HEK293 (cell line): ENCODE measurements at regions not wholly inside any gene's neighbourhood (a gene's known extent, or its start where the extent isn't known, plus 50 kb on each side); places are given as distances from the start of the nearest gene placed in this dataset.

Source experiments
- CTCF ChIA-PET: fragments of 350-600 bp; formaldehyde crosslinking; extraction: SDS; loops from one replicate; lab custom pipeline; 2021; ENCODE audit warnings: antibody characterized with exemption; lab: Yijun Ruan, JAX
- POLR2A ChIA-PET: fragments of 300-600 bp; formaldehyde crosslinking; extraction: SDS; loops from one replicate; lab custom pipeline; 2020; ENCODE audit warnings: antibody characterized with exemption, inconsistent platforms; lab: Yijun Ruan, JAX
- H3K27ac ChIP-seq: fragments of 200-500 bp; sonication (Bioruptor generic); 2 replicates; pipeline ENCODE4 v1.5.1; 2014; ENCODE audit warnings: low read depth, low read length, control low read depth, inconsistent platforms; ENCODE audit errors: extremely low read depth
- H3K36me3 ChIP-seq, 2 experiments: fragments of 200-500 bp in 1 of 2; sonication (Bioruptor generic) in 1 of 2; 1 replicate in 1 of 2; 2 replicates in 1 of 2; pipeline ENCODE4 v1.5.1; 2014 to 2017; ENCODE audit warnings: inconsistent platforms in 2 of 2, low read length in 2 of 2; ENCODE audit not compliant: control insufficient read depth in 2 of 2, insufficient read depth in 1 of 2
- H3K4me1 ChIP-seq: fragments of 200-500 bp; sonication (Bioruptor generic); 2 replicates; pipeline ENCODE4 v1.5.1; 2014; ENCODE audit warnings: mild to moderate bottlenecking, low read length, inconsistent platforms; ENCODE audit not compliant: control insufficient read depth, insufficient read depth
- H3K4me3 ChIP-seq: 2 replicates; pipeline ENCODE4 v1.5.1; 2011; ENCODE audit warnings: low read depth, mild to moderate bottlenecking, control low read depth, low read length, moderate library complexity
- H3K9me3 ChIP-seq: fragments of 200-500 bp; sonication (Bioruptor generic); 2 replicates; pipeline ENCODE4 v1.5.1; 2014; ENCODE audit warnings: low read depth, low read length, inconsistent platforms; ENCODE audit not compliant: control insufficient read depth, insufficient read depth
- BCL11A ChIP-seq: fragments of 450-650 bp; formaldehyde crosslinking; IDR thresholded peaks from 2 replicates; pipeline ENCODE4 v1.5.1; 2016; ENCODE audit warnings: low read depth, missing biosample characterization, missing genetic modification characterization
- KLF16 ChIP-seq: fragments of 450-650 bp; formaldehyde crosslinking; IDR thresholded peaks from 2 replicates; pipeline ENCODE4 v1.5.1; 2017; ENCODE audit warnings: missing biosample characterization, missing genetic modification characterization
- OVOL3 ChIP-seq: fragments of 450-650 bp; formaldehyde crosslinking; IDR thresholded peaks from 2 replicates; pipeline ENCODE4 v1.5.1; 2016; ENCODE audit warnings: missing biosample characterization, missing genetic modification characterization
- SP7 ChIP-seq: fragments of 450-650 bp; formaldehyde crosslinking; IDR thresholded peaks from 2 replicates; pipeline ENCODE4 v1.5.1; 2016; ENCODE audit warnings: missing biosample characterization, missing genetic modification characterization
- TSHZ1 ChIP-seq: fragments of 450-650 bp; formaldehyde crosslinking; IDR thresholded peaks from 2 replicates; pipeline ENCODE4 v1.5.1; 2016; ENCODE audit warnings: missing biosample characterization, missing genetic modification characterization, borderline replicate concordance
- ZBTB1 ChIP-seq: fragments of 450-650 bp; formaldehyde crosslinking; IDR thresholded peaks from 2 replicates; pipeline ENCODE4 v1.5.1; 2016; ENCODE audit warnings: missing biosample characterization, missing genetic modification characterization
- ZBTB17 ChIP-seq: fragments of 450-650 bp; formaldehyde crosslinking; IDR thresholded peaks from 2 replicates; pipeline ENCODE4 v1.5.1; 2016; ENCODE audit warnings: missing biosample characterization, missing genetic modification characterization
- ZBTB21 ChIP-seq: fragments of 450-650 bp; formaldehyde crosslinking; IDR thresholded peaks from 2 replicates; pipeline ENCODE4 v1.5.1; 2017; ENCODE audit warnings: missing biosample characterization, missing genetic modification characterization
- ZFP69B ChIP-seq: fragments of 450-650 bp; formaldehyde crosslinking; IDR thresholded peaks from 2 replicates; pipeline ENCODE4 v1.5.1; 2016; ENCODE audit warnings: missing biosample characterization, missing genetic modification characterization
- ZNF133 ChIP-seq: fragments of 450-650 bp; formaldehyde crosslinking; IDR thresholded peaks from 2 replicates; pipeline ENCODE4 v1.5.1; 2016; ENCODE audit warnings: missing biosample characterization, missing genetic modification characterization
- ZNF146 ChIP-seq: fragments of 450-650 bp; formaldehyde crosslinking; IDR thresholded peaks from 2 replicates; pipeline ENCODE4 v1.5.1; 2016; ENCODE audit warnings: missing biosample characterization, missing genetic modification characterization
- ZNF221 ChIP-seq: fragments of 450-650 bp; formaldehyde crosslinking; IDR thresholded peaks from 2 replicates; pipeline ENCODE4 v1.5.1; 2017; ENCODE audit warnings: missing biosample characterization, missing genetic modification characterization, borderline replicate concordance
- ZNF292 ChIP-seq: fragments of 450-650 bp; formaldehyde crosslinking; IDR thresholded peaks from 2 replicates; pipeline ENCODE4 v1.5.1; 2016; ENCODE audit warnings: low read depth, missing biosample characterization, missing genetic modification characterization, borderline replicate concordance
- ZNF362 ChIP-seq: fragments of 450-650 bp; formaldehyde crosslinking; IDR thresholded peaks from 2 replicates; pipeline ENCODE4 v1.5.1; 2016; ENCODE audit warnings: missing biosample characterization, missing genetic modification characterization
- ZNF449 ChIP-seq: fragments of 450-650 bp; formaldehyde crosslinking; IDR thresholded peaks from 2 replicates; pipeline ENCODE4 v1.5.1; 2017; ENCODE audit warnings: missing biosample characterization, mild to moderate bottlenecking, missing genetic modification characterization, moderate library complexity
- ZNF510 ChIP-seq: fragments of 450-650 bp; formaldehyde crosslinking; IDR thresholded peaks from 2 replicates; pipeline ENCODE4 v1.5.1; 2018; ENCODE audit warnings: mild to moderate bottlenecking, missing genetic modification characterization, missing biosample characterization; ENCODE audit not compliant: insufficient replicate concordance
- ZNF701 ChIP-seq: fragments of 450-650 bp; formaldehyde crosslinking; IDR thresholded peaks from 2 replicates; pipeline ENCODE4 v1.5.1; 2016; ENCODE audit warnings: missing biosample characterization, missing genetic modification characterization
- ZNF785 ChIP-seq: fragments of 450-650 bp; formaldehyde crosslinking; IDR thresholded peaks from 2 replicates; pipeline ENCODE4 v1.5.1; 2016; ENCODE audit warnings: missing biosample characterization, missing genetic modification characterization
- ZSCAN4 ChIP-seq: fragments of 450-650 bp; formaldehyde crosslinking; IDR thresholded peaks from 2 replicates; pipeline ENCODE4 v1.5.1; 2017; ENCODE audit warnings: missing biosample characterization, missing genetic modification characterization

GRCh38 chr1:5460974-5461373, 531.3 kb downstream of the NPHP4 start (continued):
- TF ChIP-seq ZSCAN4 (tag by site-specific recombination) = no peak
- no peak for TF ChIP-seq BCL11A (tag by site-specific recombination)

- TF ChIP-seq ZBTB17 (no peak), ZBTB21 (tag by site-specific recombination) (no peak), ZNF785 (tag by site-specific recombination) (no peak), SP7 (tag by site-specific recombination) (no peak), ZNF133 (no peak), ZNF146 (no peak), ZNF449 (tag by site-specific recombination) (no peak), ZNF701 (tag by site-specific recombination) (no peak), KLF16 (tag by site-specific recombination) (no peak), ZNF362 (no peak), ZNF510 (no peak), OVOL3 (no peak), ZBTB1 (tag by site-specific recombination) (no peak), ZNF292 (tag by site-specific recombination) (no peak), TSHZ1 (no peak), ZFP69B (tag by site-specific recombination) (no peak), ZNF221 (no peak)
- H3K4me3 ChIP-seq = no peak overlapping the region
- H3K36me3 ChIP-seq = no peaks in the 10 kb centered on the region
- H3K27ac ChIP-seq = no peak overlapping the region
- POLR2A ChIA-PET = no interaction called here
- H3K9me3 ChIP-seq = no peaks in the 10 kb centered on the region
- H3K4me1 ChIP-seq = no peaks in the 10 kb centered on the region
- CTCF ChIA-PET = interaction anchor here (0.6 kb wide), 2 partner anchors 15 to 285 kb away, joined by 3 read pairs; no protein-coding TSS in a partner anchor
Measured at GRCh38 chr1:5459839-5460610, 532.2 kb downstream of the NPHP4 start.
